Endothelial cell of umbilical vein (primary cell): ENCODE measurements at regions not wholly inside any gene's neighbourhood (a gene's known extent, or its start where the extent isn't known, plus 50 kb on each side); places are given as distances from the start of the nearest gene placed in this dataset.

Source experiments
- BruUV-seq: library from RNA; stranded (reverse); fragments of 400-500 nt; replicated peaks from 2 replicates; lab custom pipeline; 2021; lab: Mats Ljungman, UMichigan
- CTCF ChIA-PET: fragments of 300-600, 350-600 bp; sonication (Branson Sonifier 250); formaldehyde crosslinking; loops from one replicate; lab custom pipeline; 2021; ENCODE audit warnings: antibody characterized with exemption, inconsistent platforms; lab: Charles Lee
- POLR2A ChIA-PET: fragments of 300-600, 350-600 bp; sonication (Branson Sonifier 250); formaldehyde crosslinking; loops from one replicate; lab custom pipeline; 2021; ENCODE audit warnings: antibody characterized with exemption, inconsistent platforms; lab: Charles Lee
- DNase-seq: peaks from one replicate; pipeline ENCODE4 v3.0.0-alpha.2; 2011; ENCODE audit warnings: low read depth, low spot score
- FAIRE-seq: peaks from 2 replicates; lab custom pipeline; 2011; peaks lifted over from hg19 to GRCh38; lab: Jason Lieb, UNC
- H2AFZ ChIP-seq: 2 replicates; pipeline ENCODE4 v1.6.0; 2012; ENCODE audit warnings: low read depth, low read length, control low read depth, inconsistent platforms
- H3K27ac ChIP-seq: 2 replicates; pipeline ENCODE4 v1.5.1; 2011; ENCODE audit warnings: low read depth, mild to moderate bottlenecking, control low read depth, low read length, moderate library complexity; ENCODE audit not compliant: insufficient read depth
- H3K27me3 ChIP-seq, 2 experiments: 2 replicates each; pipeline versions ENCODE4 v1.6.0 to v1.6.1; 2011; ENCODE audit warnings: low read length in 2 of 2, mixed read lengths in 1 of 2; ENCODE audit not compliant: control insufficient read depth in 2 of 2, insufficient read depth in 2 of 2
- H3K36me3 ChIP-seq, 2 experiments: 2 replicates in 1 of 2; 3 replicates in 1 of 2; pipeline ENCODE4 v1.5.1; 2011; ENCODE audit warnings: low read length in 2 of 2, mild to moderate bottlenecking in 1 of 2, moderate library complexity in 1 of 2; ENCODE audit not compliant: control insufficient read depth in 2 of 2, insufficient read depth in 2 of 2; ENCODE audit errors: extremely low read depth in 1 of 2
- H3K4me1 ChIP-seq: 3 replicates; pipeline ENCODE4 v1.5.1; 2011; ENCODE audit warnings: mild to moderate bottlenecking, low read length; ENCODE audit not compliant: control insufficient read depth, insufficient read depth; ENCODE audit errors: extremely low read depth
- H3K4me2 ChIP-seq: 2 replicates; pipeline ENCODE4 v1.6.1; 2011; ENCODE audit warnings: low read length, control low read depth, mixed read lengths; ENCODE audit not compliant: insufficient read depth
- H3K4me3 ChIP-seq, 3 experiments: fragments of 200-600 bp in 1 of 3; sonication (generic), shearing (Covaris generic) in 1 of 3; replicated peaks in 1 of 3; 2 replicates each; pipeline ENCODE4 v1.5.1; 2011 to 2016; ENCODE audit warnings: control low read depth in 3 of 3, low read length in 3 of 3, mild to moderate bottlenecking in 2 of 3, inconsistent platforms in 1 of 3, low read depth in 1 of 3, moderate library complexity in 1 of 3; ENCODE audit not compliant: insufficient read depth in 1 of 3
- H3K79me2 ChIP-seq: 2 replicates; pipeline ENCODE4 v1.6.0; 2012; ENCODE audit warnings: low read length, inconsistent platforms; ENCODE audit not compliant: control insufficient read depth, insufficient read depth
- H3K9ac ChIP-seq: replicated peaks from 2 replicates; pipeline ENCODE3; 2011; ENCODE audit warnings: low read length, control low read depth; ENCODE audit not compliant: insufficient read depth; ENCODE audit errors: extremely low read depth
- H3K9me1 ChIP-seq: replicated peaks from 3 replicates; pipeline ENCODE4 v1.6.0; 2011; ENCODE audit warnings: mild to moderate bottlenecking, low read length; ENCODE audit not compliant: control insufficient read depth, insufficient read depth; ENCODE audit errors: extremely low read depth
- H3K9me3 ChIP-seq: replicated peaks from 2 replicates; pipeline ENCODE4 v1.5.1; 2012; ENCODE audit warnings: low read length, inconsistent platforms; ENCODE audit not compliant: control insufficient read depth, insufficient read depth
- H4K20me1 ChIP-seq: replicated peaks from 2 replicates; pipeline ENCODE3; 2011; ENCODE audit warnings: mild to moderate bottlenecking, low read length; ENCODE audit not compliant: control insufficient read depth, insufficient read depth; ENCODE audit errors: extremely low read depth
- CTCF ChIP-seq, 2 donors: IDR thresholded peaks; 1 replicate in 1 of 2; 2 replicates in 1 of 2; pipeline ENCODE4 v1.5.1; 2011; ENCODE audit warnings: low read length in 2 of 2, mild to moderate bottlenecking in 2 of 2, moderate library complexity in 2 of 2, control low read depth in 1 of 2, inconsistent platforms in 1 of 2, low read depth in 1 of 2; ENCODE audit not compliant: insufficient read depth in 1 of 2; ENCODE audit errors: extremely low read depth in 1 of 2
- EZH2 ChIP-seq: IDR thresholded peaks from 2 replicates; pipeline ENCODE4 v1.6.1; 2012; ENCODE audit warnings: borderline replicate concordance, low read depth, mild to moderate bottlenecking, moderate library complexity, low read length, inconsistent platforms; ENCODE audit not compliant: severe bottlenecking
- FOS ChIP-seq: IDR thresholded peaks from 2 replicates; pipeline ENCODE4 v1.6.1; 2011; ENCODE audit warnings: mild to moderate bottlenecking, low read length, moderate library complexity, borderline replicate concordance; ENCODE audit not compliant: insufficient read depth
- GATA2 ChIP-seq: IDR thresholded peaks from 2 replicates; pipeline ENCODE4 v1.7.0; 2011; ENCODE audit warnings: low read depth, mild to moderate bottlenecking, moderate library complexity, mixed read lengths, low read length; ENCODE audit not compliant: insufficient read length, insufficient read depth
- JUN ChIP-seq: IDR thresholded peaks from 2 replicates; pipeline ENCODE4 v1.6.1; 2011; ENCODE audit warnings: borderline replicate concordance, low read depth; ENCODE audit not compliant: insufficient read length, insufficient read depth
- MAX ChIP-seq: IDR thresholded peaks from 2 replicates; pipeline ENCODE4 v1.6.1; 2011; ENCODE audit not compliant: insufficient read depth, insufficient read length
- MYC ChIP-seq: IDR thresholded peaks from one replicate; pipeline ENCODE4 v1.6.1; 2011; ENCODE audit warnings: mild to moderate bottlenecking, low read depth, low read length
- POLR2A ChIP-seq: IDR thresholded peaks from 2 replicates; pipeline ENCODE4 v1.6.1; 2012; ENCODE audit warnings: low read depth, mild to moderate bottlenecking, control low read depth, low read length
- POLR2AphosphoS5 ChIP-seq: IDR thresholded peaks from 2 replicates; pipeline ENCODE4 v1.6.1; 2012; ENCODE audit warnings: low read depth, mild to moderate bottlenecking, control low read depth, low read length, moderate library complexity; ENCODE audit not compliant: insufficient read depth
- dilution Hi-C: fragments of 300-500 bp; cut with MboI; formaldehyde crosslinking; loops from one replicate; pipeline ENCODE4 v1.15.0; 2019; ENCODE audit warnings: low sequenced_read_pairs; ENCODE audit not compliant: extremely low pct_ligation_motif_present
- intact Hi-C: fragments of 100-400 bp; cut with micrococcal nuclease; formaldehyde crosslinking; loops from one replicate; pipeline ENCODE4 v1.10.0; 2022

GRCh38 chr7:53245721-53246120 is 210.3 kb downstream of the POM121L12 start:
- H3K27me3 ChIP-seq, result no peaks in the 10 kb centered on the region
- dilution Hi-C loops, result no loop called here
- DNase-seq, result no peak
- POLR2A ChIA-PET, result no interaction called here
- no TSS peak for BruUV-seq
- CTCF ChIA-PET, result no interaction called here
- no peaks in the 10 kb centered on the region for H3K36me3 ChIP-seq
- H3K4me2 ChIP-seq, result no peak overlapping the region
- no peak overlapping the region for H3K27ac ChIP-seq
- FAIRE-seq, result no peak
- H3K79me2 ChIP-seq, result no peaks in the 10 kb centered on the region
- no peaks in the 10 kb centered on the region for H3K9me1 ChIP-seq
- no peak overlapping the region for H3K4me3 ChIP-seq
- no peak overlapping the region for H3K9ac ChIP-seq
- H2AFZ ChIP-seq, result no peak overlapping the region
- peaks cover 8% of the 10 kb centered on the region for H3K4me1 ChIP-seq
- no peak for TF ChIP-seq POLR2A
- TF ChIP-seq POLR2AphosphoS5, result no peak
- TF ChIP-seq MYC, result no peak
- no peak for TF ChIP-seq MAX
- no peaks in the 10 kb centered on the region for H3K9me3 ChIP-seq
- intact Hi-C loops, result no loop called here
- no peaks in the 10 kb centered on the region for H4K20me1 ChIP-seq

- no TSS peak for BruUV-seq
- POLR2A ChIA-PET, result no interaction called here
- H2AFZ ChIP-seq, result no peak overlapping the region
- dilution Hi-C loops (no loop called here), intact Hi-C loops (loop anchor here (1.0 kb wide), 3 partner anchors 128 to 978 kb away; no protein-coding TSS in a partner anchor)
- no peaks in the 10 kb centered on the region for H3K9me1 ChIP-seq
- H4K20me1 ChIP-seq, result no peaks in the 10 kb centered on the region
- H3K27ac ChIP-seq, result peak overlapping the region; percentile 19
- FAIRE-seq, result peak; percentile 62
- TF ChIP-seq MAX (no peak), CTCF (IDR thresholded peaks at IDR 0.05; ENCODE audit: extremely low read depth in 1 of 2, insufficient read depth in 1 of 2, low read depth in 1 of 2, low read length in 2 of 2) (no peak), POLR2A (no peak), FOS (peak; percentile 58), POLR2AphosphoS5 (no peak), JUN (peak; percentile 90), GATA2 (peak; percentile 67), EZH2 (no peak), MYC (no peak)
- H3K36me3 ChIP-seq, result no peaks in the 10 kb centered on the region
- peaks cover 8% of the 10 kb centered on the region for H3K4me1 ChIP-seq
- no peak overlapping the region for H3K4me2 ChIP-seq
- H3K27me3 ChIP-seq, result no peaks in the 10 kb centered on the region
- no peaks in the 10 kb centered on the region for H3K79me2 ChIP-seq
- no peak overlapping the region for H3K4me3 ChIP-seq
- DNase-seq, result peak; percentile 63
- CTCF ChIA-PET, result interaction anchor here (1.3 kb wide), 1 partner anchor 10 kb away, joined by 6 read pairs; no protein-coding TSS in a partner anchor
- no peak overlapping the region for H3K9ac ChIP-seq
- no peaks in the 10 kb centered on the region for H3K9me3 ChIP-seq
Measured at GRCh38 chr7:53246957-53247356, 211.5 kb downstream of the POM121L12 start.
